HG02642 (cell line): ENCODE measurements at regions not wholly inside any gene's neighbourhood (a gene's known extent, or its start where the extent isn't known, plus 50 kb on each side); places are given as distances from the start of the nearest gene placed in this dataset.
"Not testable (repeated sequence)": the region's sequence is repeated elsewhere in the genome, so short reads cannot be mapped to it uniquely, and the experiment has no call there.

Source experiments
- ATAC-seq: cut with Tn5 transposase; IDR thresholded peaks from one replicate; pipeline ENCODE4 v1.9.1; 2021; ENCODE audit warnings: mild to moderate bottlenecking; ENCODE audit not compliant: unreplicated experiment, poor library complexity

GRCh38 chr16:65392806-65393565 lies 271.1 kb upstream of the CDH11 start:
- no peak for ATAC-seq

GRCh38 chr16:65388592-65388991 lies 266.7 kb upstream of the CDH11 start:
- no peak for ATAC-seq

- no peak for ATAC-seq
These were observed 264.8 kb upstream of the CDH11 start for GRCh38 chr16:65386672-65387071.

- no peak for ATAC-seq
These were observed 262.6 kb upstream of the CDH11 start for GRCh38 chr16:65384441-65384840.

- ATAC-seq, result no peak
These were observed 255.3 kb upstream of the CDH11 start for GRCh38 chr16:65377195-65377594.

- ATAC-seq, result no peak
These were observed 254.7 kb upstream of the CDH11 start for GRCh38 chr16:65376601-65377000.

- no peak for ATAC-seq
These were observed 253.8 kb upstream of the CDH11 start for GRCh38 chr16:65375651-65376050.

GRCh38 chr16:65373097-65373496 lies 251.2 kb upstream of the CDH11 start:
- ATAC-seq, result no peak

- ATAC-seq, result no peak
These were observed 250.3 kb upstream of the CDH11 start for GRCh38 chr16:65372171-65372570.

GRCh38 chr16:65365732-65366715 lies 244.2 kb upstream of the CDH11 start:
- ATAC-seq, result no peak

GRCh38 chr16:65356721-65357120 lies 234.9 kb upstream of the CDH11 start:
- not testable (repeated sequence) for ATAC-seq

GRCh38 chr16:65355706-65356105 lies 233.8 kb upstream of the CDH11 start:
- no peak for ATAC-seq

GRCh38 chr16:65353183-65353582 lies 231.3 kb upstream of the CDH11 start:
- no peak for ATAC-seq

GRCh38 chr16:65349626-65350025 lies 227.8 kb upstream of the CDH11 start:
- no peak for ATAC-seq

GRCh38 chr16:65343556-65343955 lies 221.7 kb upstream of the CDH11 start:
- no peak for ATAC-seq

- ATAC-seq, result no peak
These were observed 220.5 kb upstream of the CDH11 start for GRCh38 chr16:65342231-65342866.

GRCh38 chr16:65339062-65339461 lies 217.2 kb upstream of the CDH11 start:
- no peak for ATAC-seq

- no peak for ATAC-seq
These were observed 214.3 kb upstream of the CDH11 start for GRCh38 chr16:65336160-65336559.

- no peak for ATAC-seq
These were observed 212.2 kb upstream of the CDH11 start for GRCh38 chr16:65334081-65334480.

GRCh38 chr16:65333283-65333682 lies 211.4 kb upstream of the CDH11 start:
- no peak for ATAC-seq

- no peak for ATAC-seq
These were observed 205.5 kb upstream of the CDH11 start for GRCh38 chr16:65327346-65327745.
